Activated CD4-positive, alpha-beta T cell treated with anti-CD3 and anti-CD28 coated beads, Interleukin-2, amount 50 U/mL, for 4 hours (primary cell): ENCODE measurements at regions not wholly inside any gene's neighbourhood (a gene's known extent, or its start where the extent isn't known, plus 50 kb on each side); places are given as distances from the start of the nearest gene placed in this dataset.
"Not testable (repeated sequence)": the region's sequence is repeated elsewhere in the genome, so short reads cannot be mapped to it uniquely, and the experiment has no call there.

Source experiments
- DNase-seq, 2 experiments: peaks; one replicate each; pipeline ENCODE4 v3.0.0-alpha.2; 2020

- DNase-seq = no peak
These were observed 147.1 kb upstream of the PRSS1 start for GRCh38 chr7:142602183-142602582.

DNA sequence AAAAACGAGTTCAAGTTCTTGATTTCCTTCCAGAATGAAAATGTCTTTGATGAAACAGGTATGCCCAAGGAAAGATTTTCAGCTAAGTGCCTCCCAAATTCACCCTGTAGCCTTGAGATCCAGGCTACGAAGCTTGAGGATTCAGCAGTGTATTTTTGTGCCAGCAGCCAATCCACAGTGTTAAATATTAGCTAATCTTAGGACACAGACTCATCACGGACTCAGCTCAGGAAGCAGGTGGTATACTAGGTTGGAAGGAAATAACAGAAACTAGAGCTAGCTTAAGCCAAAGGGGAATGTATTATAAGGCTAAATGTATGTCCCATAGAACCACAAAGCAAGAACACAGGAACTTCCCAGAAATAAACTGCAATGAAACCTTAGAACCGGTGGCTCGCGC lies 151.0 kb upstream of the PRSS1 start:
- no peak for DNase-seq

GRCh38 chr7:142597547-142597946 lies 151.7 kb upstream of the PRSS1 start:
- DNase-seq = no peak

DNA sequence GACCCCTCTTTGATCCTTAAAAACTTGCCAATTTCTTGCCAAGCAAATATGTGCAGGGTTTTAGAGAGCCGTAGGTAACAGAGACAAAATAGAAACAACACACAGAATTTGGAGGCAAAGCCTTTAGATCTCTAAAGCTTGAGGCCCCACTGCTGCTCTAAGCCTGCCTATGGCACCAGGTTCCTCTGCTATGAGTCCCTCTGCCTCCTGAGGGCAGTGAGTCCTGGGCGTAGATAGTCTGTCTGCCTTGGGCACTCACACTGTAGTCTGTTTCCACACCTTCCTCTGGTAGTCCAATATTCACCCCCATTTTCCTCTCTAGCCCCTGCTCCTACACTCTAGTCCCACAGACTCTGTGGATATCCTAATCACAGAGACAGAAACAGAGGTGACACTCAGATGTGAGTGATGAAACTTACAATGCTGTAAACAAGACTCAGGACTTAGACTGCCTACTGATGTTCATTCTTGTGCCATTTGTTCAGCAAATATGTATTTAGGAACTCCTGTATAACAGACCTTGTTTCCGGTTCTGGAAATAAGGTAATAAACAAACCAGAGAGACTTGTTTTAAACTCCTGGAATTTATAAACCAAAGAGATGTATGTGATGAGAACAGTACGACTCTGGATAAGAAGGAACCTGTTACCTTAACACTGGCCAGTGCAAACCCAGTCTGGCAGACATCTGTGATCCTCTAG lies 153.3 kb upstream of the PRSS1 start:
- no peak for DNase-seq

DNA sequence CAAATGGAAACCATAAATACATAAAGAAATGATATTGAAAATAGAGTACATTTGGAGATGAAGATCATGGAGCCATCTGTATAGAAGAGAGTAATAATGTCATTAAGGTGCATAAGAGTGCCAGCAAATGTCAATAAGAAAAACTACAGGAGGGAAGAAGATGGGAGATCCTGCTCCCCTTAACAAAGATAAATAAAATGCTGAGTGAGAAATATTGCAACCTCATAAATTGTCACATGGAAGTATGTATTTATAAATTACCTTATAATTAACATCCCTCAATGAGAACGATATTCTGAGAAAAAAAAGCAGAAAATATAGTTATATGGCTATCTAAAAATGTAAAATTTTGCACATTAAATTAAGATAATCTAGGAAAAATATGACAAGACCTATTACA lies 155.2 kb upstream of the PRSS1 start:
- DNase-seq = no peak

DNA sequence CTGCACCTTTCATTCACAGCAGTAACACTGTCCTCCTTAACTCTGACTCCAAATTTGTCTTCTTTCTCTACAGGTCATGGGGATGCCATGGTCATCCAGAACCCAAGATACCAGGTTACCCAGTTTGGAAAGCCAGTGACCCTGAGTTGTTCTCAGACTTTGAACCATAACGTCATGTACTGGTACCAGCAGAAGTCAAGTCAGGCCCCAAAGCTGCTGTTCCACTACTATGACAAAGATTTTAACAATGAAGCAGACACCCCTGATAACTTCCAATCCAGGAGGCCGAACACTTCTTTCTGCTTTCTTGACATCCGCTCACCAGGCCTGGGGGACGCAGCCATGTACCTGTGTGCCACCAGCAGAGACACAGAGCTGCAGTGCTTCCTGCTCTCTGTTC lies 156.2 kb upstream of the PRSS1 start:
- DNase-seq = no peak

- DNase-seq = no peak
These were observed 156.6 kb upstream of the PRSS1 start for GRCh38 chr7:142592664-142593063.

GRCh38 chr7:142592231-142592630 lies 157.0 kb upstream of the PRSS1 start:
- DNase-seq = no peak

GRCh38 chr7:142590830-142591457 lies 158.3 kb upstream of the PRSS1 start:
- no peak for DNase-seq

DNA sequence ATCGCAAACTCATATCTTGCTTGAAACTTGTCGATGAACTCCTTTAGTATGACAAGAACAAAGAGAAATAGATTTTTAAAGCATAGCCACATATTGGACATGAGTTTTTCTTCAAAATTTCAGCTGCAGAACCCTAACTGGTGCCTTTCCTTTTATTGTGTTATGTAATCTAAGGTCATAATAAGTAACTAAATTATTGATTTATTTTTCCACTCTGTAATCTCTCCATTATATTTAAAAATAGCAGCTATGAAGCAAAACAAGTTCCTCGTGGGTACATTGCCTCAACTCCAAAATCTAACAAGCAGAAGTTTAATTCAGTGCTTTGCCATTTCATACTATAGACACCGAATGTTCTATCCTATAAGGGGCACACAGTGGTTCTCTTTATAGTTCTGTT lies 159.2 kb upstream of the PRSS1 start:
- DNase-seq = no peak

- no peak for DNase-seq
These were observed 161.6 kb upstream of the PRSS1 start for GRCh38 chr7:142587578-142588191.

- DNase-seq = no peak
These were observed 162.7 kb upstream of the PRSS1 start for GRCh38 chr7:142586611-142587010.

DNA sequence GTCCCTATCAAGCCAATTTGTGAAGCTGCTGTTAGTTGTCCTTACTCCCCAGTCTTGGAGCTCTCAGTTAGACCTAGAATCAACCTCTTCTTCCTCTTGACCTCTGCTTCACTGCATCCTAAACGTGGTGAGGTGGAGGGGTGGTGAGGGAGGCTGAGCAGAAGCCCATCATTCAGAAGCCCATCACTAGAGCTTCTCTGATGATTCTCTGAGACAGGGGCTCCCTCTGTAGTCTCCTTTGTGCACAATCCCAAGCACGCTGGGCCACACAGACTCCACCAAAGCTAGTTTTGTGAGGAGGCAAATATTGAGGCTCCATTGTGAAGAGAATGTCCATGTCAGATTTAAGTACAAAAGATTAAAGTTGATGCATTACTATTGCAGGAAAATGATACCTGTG lies 163.8 kb upstream of the PRSS1 start:
- DNase-seq = no peak

DNA sequence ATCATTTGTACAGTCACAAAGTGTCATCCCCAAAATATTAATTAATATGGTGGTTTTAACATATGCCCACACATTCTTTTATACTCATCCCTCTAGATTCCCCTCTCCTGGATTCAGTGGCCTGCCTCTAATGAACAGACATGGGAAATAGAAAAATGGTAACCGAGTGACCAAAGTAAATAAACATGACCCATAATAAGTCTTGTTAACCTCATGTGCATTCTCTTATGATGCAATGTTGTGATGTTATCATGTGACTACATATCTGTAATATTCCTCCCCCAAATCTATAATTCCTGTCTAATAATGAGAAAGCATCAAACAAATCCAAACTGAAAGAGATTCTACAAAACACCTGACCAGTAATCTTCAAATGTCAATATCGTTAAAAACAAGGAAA lies 164.5 kb upstream of the PRSS1 start:
- no peak for DNase-seq

DNA sequence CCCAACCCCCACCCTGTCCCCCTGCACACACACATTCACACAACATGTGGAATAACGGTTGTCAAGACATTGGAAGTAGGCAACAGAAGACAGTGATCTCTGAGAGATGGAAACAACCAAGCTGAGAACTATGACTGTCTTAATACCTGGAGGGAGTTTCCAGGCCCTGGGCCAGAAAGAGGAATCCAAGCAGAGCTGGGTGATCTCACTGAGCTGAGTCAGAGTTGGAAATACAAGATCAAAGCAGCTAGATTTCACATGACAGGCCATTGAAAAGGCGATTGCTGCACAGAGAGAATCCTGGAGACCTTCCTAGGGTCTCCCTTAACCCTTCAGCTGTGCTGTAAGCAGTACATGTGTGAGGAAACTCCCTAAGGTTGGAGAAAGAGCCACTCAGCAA lies 165.8 kb upstream of the PRSS1 start:
- peak; percentile 20 to 21 for DNase-seq

DNA sequence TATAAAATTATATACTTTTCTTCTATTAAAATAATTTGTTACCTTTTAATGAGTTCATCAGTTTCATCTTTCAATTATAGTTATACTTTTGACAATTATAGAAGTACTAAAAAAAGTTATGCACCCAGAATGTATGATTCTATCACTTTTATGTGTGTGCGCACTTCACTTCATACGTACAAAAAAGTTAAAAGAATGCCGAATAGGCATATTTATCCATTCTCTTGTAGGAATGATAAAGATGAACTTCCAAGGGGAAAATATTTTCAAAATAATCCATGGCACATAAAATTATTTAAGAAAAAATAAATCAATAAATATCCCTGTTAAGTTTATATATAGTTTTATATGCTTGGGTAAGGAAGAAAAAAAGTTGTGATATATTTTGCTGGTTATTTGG lies 166.9 kb upstream of the PRSS1 start:
- DNase-seq = no peak

GRCh38 chr7:142581341-142581740 lies 167.9 kb upstream of the PRSS1 start:
- DNase-seq = no peak

DNA sequence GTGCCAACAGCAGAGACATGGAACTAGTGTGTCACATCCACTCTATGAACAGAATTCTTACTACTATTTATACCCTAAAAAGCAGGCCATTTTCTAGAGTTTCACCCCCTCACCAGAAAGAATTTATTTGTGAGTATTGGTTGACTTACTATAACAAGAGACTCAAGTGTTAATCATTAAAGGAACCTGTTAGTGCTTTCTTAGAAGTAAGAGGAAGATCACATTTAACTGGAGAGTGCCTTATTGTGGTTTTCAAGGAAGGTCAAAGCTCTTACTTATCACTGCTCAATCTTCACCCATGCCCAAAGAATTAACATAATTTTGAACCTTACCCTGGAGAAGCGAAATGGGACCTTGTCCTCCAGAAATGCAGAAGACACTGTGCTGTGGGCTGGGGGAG lies 169.3 kb upstream of the PRSS1 start:
- no peak for DNase-seq

DNA sequence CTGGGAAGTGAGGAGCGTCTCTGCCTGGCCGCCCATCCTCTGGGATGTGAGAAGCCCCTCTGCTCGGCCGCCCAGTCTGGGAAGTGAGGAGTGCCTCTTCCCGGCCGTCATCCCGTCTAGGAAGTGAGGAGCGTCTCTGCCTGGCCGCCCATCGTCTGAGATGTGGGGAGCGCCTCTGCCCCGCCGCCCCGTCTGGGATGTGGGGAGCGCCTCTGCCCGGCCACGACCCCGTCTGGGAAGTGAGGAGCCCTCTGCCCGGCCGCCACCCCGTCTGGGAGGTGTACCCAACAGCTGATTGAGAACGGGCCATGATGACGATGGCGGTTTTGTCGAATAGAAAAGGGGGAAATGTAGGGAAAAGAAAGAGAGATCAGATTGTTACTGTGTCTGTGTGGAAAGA lies 173.9 kb upstream of the PRSS1 start:
- DNase-seq = not testable (repeated sequence)

- no peak for DNase-seq
These were observed 177.7 kb upstream of the PRSS1 start for GRCh38 chr7:142571581-142571980.

GRCh38 chr7:142569851-142570250 lies 179.4 kb upstream of the PRSS1 start:
- no peak for DNase-seq

DNA sequence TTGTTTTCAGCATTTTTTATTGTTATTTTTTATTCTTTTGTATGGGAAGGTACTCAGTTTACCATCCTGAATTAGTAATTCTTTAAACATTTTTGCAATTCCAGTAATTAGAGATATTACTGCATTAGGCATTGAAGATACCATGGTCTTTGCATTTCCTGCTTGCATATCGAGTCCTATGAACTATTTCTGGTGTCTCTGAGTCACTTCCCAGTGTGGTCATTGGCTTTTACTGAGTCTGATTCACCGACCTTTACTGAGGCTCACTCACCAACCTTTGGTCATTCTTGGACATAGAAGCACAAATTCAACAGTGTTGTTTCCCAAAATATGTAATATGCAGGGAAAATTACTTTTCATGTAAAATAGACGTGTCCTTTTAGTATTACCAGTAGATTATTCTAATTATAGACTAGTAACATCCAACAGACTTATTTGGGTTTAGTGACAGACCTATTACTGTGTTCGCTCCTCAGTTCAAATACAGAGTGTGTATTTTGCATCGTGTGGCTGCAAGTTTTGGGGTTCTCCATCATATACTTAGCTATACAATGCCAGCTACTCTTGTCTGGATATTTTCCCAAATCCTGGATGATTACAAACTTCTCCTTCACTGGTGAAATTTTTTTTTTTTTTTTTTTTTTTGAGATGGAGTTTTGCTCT lies 180.7 kb upstream of the PRSS1 start:
- no peak for DNase-seq

DNA sequence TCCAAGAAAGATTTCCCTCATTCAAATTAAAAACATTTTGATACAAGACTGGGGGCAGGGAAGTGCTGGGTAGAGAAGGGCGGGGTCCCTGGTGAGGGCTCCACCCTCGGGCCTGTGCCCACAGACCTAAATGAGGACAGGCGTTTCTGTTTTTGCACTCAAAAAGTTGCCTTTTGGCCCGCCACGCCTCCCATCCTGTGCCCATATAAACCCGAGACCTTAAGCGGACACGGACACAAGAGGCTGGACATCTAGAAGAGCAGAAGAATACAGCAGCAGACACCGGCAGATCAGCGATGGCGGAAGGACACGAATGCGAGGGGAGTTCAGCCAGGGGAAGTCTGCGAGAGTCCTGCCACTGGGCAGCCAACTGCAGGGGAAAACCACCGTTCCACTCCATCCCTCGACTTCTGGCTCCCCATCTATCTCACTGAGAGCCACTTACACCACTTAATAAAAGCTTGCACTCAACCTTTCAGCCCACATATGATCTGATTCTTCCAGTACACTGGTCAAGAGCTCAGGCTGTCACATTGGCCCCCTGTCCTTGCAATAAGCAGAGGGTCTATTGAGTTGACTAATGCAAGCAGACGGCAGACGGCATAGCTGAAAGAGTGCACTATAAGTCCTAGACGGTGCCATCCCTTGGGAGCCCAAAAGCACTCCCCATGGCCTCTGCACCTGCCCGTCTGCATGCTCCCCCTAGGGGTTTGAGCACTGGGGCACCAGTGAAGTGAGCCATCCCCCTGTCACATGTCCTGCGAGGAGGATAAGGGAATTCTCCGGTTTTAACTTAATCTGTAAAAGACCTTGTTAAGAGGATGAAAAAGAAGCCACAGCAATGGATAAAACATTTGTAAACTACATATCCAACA lies 181.8 kb upstream of the PRSS1 start:
- DNase-seq = no peak
